ENCODE measurements at regions not wholly inside any gene's neighbourhood (a gene's known extent, or its start where the extent isn't known, plus 50 kb on each side); places are given as distances from the start of the nearest gene placed in this dataset.

- POLR2A ChIA-PET (ENCODE audit: unreplicated experiment), result no interaction called here
- Histone ChIP-seq H3K9ac (ENCODE audit: low read depth, low read length) (no peak overlapping the region), H3K4me3 (ENCODE audit: insufficient read depth, low read depth, low read length) (no peak overlapping the region), H2AK9ac (replicated peaks; ENCODE audit: low read depth, low read length, poor library complexity) (no peak overlapping the region), H3K4ac (ENCODE audit: low read depth, low read length) (no peak overlapping the region), H3K23ac (ENCODE audit: low read depth, low read length) (no peak overlapping the region), H3K14ac (replicated peaks; ENCODE audit: low read depth, low read length) (no peak overlapping the region), H2AFZ (replicated peaks; ENCODE audit: low read length, poor library complexity) (no peak overlapping the region), H3K27me3 (ENCODE audit: control insufficient read depth, insufficient read depth, low read length) (peaks cover 2% of the 10 kb centered on the region), H3K9me1 (ENCODE audit: insufficient read depth, low read length) (no peaks in the 10 kb centered on the region), H2BK5ac (ENCODE audit: low read depth, low read length, poor library complexity, severe bottlenecking) (no peak overlapping the region), H2BK20ac (ENCODE audit: low read depth, low read length) (no peak overlapping the region), H3K79me1 (ENCODE audit: low read depth in 1 of 2, low read length in 2 of 2) (no peaks in the 10 kb centered on the region), H2AK5ac (ENCODE audit: low read depth, low read length) (no peak overlapping the region), H3K27ac (ENCODE audit: insufficient read depth, low read length) (no peak overlapping the region), H4K8ac (ENCODE audit: low read depth in 2 of 2, low read length in 2 of 2) (no peak overlapping the region), H2BK15ac (ENCODE audit: low read depth, low read length) (no peak overlapping the region), H4K91ac (ENCODE audit: insufficient read depth, low read depth, low read length) (no peak overlapping the region), H4K5ac (ENCODE audit: low read depth, low read length) (no peak overlapping the region), H2BK120ac (ENCODE audit: low read depth, low read length) (no peak overlapping the region), H3K56ac (ENCODE audit: extremely low read depth, insufficient read depth, low read length) (no peak overlapping the region), H3K18ac (ENCODE audit: low read depth, low read length) (no peak overlapping the region), H3K9me3 (ENCODE audit: control insufficient read depth, insufficient read depth, low read length) (no peaks in the 10 kb centered on the region), H3K4me2 (ENCODE audit: low read depth, low read length) (no peak overlapping the region), H3K4me1 (ENCODE audit: control insufficient read depth, insufficient read depth, low read length) (no peaks in the 10 kb centered on the region), H4K20me1 (ENCODE audit: insufficient read depth, low read length) (no peaks in the 10 kb centered on the region), H3K36me3 (ENCODE audit: control insufficient read depth, insufficient read depth, low read length) (no peaks in the 10 kb centered on the region)
- TF ChIP-seq RAD21 (IDR thresholded peaks at IDR 0.05; ENCODE audit: low read length) (no peak), MAZ (IDR thresholded peaks at IDR 0.05; ENCODE audit: borderline replicate concordance, low read depth, low read length) (no peak), NFE2L2 (IDR thresholded peaks at IDR 0.05; ENCODE audit: low read depth, low read length) (no peak), CEBPB (IDR thresholded peaks at IDR 0.05; ENCODE audit: low read depth, low read length) (no peak), POLR2A (IDR thresholded peaks at IDR 0.05; ENCODE audit: low read depth, low read length) (no peak), SMC3 (IDR thresholded peaks at IDR 0.05; ENCODE audit: low read depth, low read length) (no peak), CHD1 (IDR thresholded peaks at IDR 0.05; ENCODE audit: low read depth, low read length) (no peak), MAFK (IDR thresholded peaks at IDR 0.05; ENCODE audit: low read depth, low read length) (no peak), BHLHE40 (IDR thresholded peaks at IDR 0.05; ENCODE audit: low read depth, low read length) (no peak), FOS (IDR thresholded peaks at IDR 0.05; ENCODE audit: low read depth, low read length) (no peak)
- TF ChIP-seq, protein P1, sequence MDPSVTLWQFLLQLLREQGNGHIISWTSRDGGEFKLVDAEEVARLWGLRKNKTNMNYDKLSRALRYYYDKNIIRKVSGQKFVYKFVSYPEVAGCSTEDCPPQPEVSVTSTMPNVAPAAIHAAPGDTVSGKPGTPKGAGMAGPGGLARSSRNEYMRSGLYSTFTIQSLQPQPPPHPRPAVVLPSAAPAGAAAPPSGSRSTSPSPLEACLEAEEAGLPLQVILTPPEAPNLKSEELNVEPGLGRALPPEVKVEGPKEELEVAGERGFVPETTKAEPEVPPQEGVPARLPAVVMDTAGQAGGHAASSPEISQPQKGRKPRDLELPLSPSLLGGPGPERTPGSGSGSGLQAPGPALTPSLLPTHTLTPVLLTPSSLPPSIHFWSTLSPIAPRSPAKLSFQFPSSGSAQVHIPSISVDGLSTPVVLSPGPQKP (IDR thresholded peaks at IDR 0.05; ENCODE audit: borderline replicate concordance, low read depth, low read length), result no peak
- TF ChIP-seq, protein P2, sequence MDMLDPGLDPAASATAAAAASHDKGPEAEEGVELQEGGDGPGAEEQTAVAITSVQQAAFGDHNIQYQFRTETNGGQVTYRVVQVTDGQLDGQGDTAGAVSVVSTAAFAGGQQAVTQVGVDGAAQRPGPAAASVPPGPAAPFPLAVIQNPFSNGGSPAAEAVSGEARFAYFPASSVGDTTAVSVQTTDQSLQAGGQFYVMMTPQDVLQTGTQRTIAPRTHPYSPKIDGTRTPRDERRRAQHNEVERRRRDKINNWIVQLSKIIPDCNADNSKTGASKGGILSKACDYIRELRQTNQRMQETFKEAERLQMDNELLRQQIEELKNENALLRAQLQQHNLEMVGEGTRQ (IDR thresholded peaks at IDR 0.05; ENCODE audit: low read depth, low read length), result no peak
- intact Hi-C loops (cut with micrococcal nuclease), result no loop called here
- BruUV-seq (replicated peaks), result no TSS peak
- DNase-seq (no peak), ATAC-seq (ENCODE audit: low read depth) (no peak)
- dilution Hi-C loops (cut with HindIII; ENCODE audit: low sequenced_read_pairs, unreplicated experiment), result no loop called here
- in situ Hi-C loops (cut with MboI; ENCODE audit: low sequenced_read_pairs), result no loop called here
- CTCF ChIA-PET, result no interaction called here
- 60% methylated on average over 1 of the region's 4 CpGs; no CpG with 5 or more reads in 1 of the 2 experiments for WGBS, 2 experiments (ENCODE audit: extremely low coverage in 2 of 2, insufficient read length in 1 of 2)
Observed at GRCh38 chr20:57940376-57940775, 230.6 kb upstream of the PMEPA1 start.

All from IMR-90 (cell line).